ENCODE measurements at regions not wholly inside any gene's neighbourhood (a gene's known extent, or its start where the extent isn't known, plus 50 kb on each side); places are given as distances from the start of the nearest gene placed in this dataset.

- in situ Hi-C loops (cut with HindIII; ENCODE audit: low pct_ligation_motif_present, low sequenced_read_pairs) = no loop called here
- Histone ChIP-seq H3K4me3 (ENCODE audit: low read depth, low read length) (no peak overlapping the region), H3K27ac (no peak overlapping the region), H3K27me3 (replicated peaks) (no peaks in the 10 kb centered on the region), H3K36me3 (replicated peaks) (no peaks in the 10 kb centered on the region)
- DNase-seq = no peak
- TF ChIP-seq CTCF (IDR thresholded peaks at IDR 0.05; ENCODE audit: low read depth, low read length, missing control alignments) = no peak
Measured at GRCh38 chr5:44001675-44002380, 387.4 kb downstream of the FGF10 start.

- H3K27ac ChIP-seq = no peak overlapping the region
- no peaks in the 10 kb centered on the region for H3K36me3 ChIP-seq (replicated peaks)
- in situ Hi-C loops (cut with HindIII; ENCODE audit: low pct_ligation_motif_present, low sequenced_read_pairs) = no loop called here
- no peak overlapping the region for H3K4me3 ChIP-seq (ENCODE audit: low read depth, low read length)
- H3K27me3 ChIP-seq (replicated peaks) = no peaks in the 10 kb centered on the region
- no peak for TF ChIP-seq CTCF (IDR thresholded peaks at IDR 0.05; ENCODE audit: low read depth, low read length, missing control alignments)
- no peak for DNase-seq
Measured at GRCh38 chr5:44001236-44001635, 388.0 kb downstream of the FGF10 start.

GRCh38 chr5:43997647-43998272, 391.5 kb downstream of the FGF10 start:
- in situ Hi-C loops (cut with HindIII; ENCODE audit: low pct_ligation_motif_present, low sequenced_read_pairs) = no loop called here
- Histone ChIP-seq H3K4me3 (ENCODE audit: low read depth, low read length) (no peak overlapping the region), H3K27ac (no peak overlapping the region), H3K36me3 (replicated peaks) (no peaks in the 10 kb centered on the region), H3K27me3 (replicated peaks) (no peaks in the 10 kb centered on the region)
- DNase-seq = peak; percentile 1
- TF ChIP-seq CTCF (IDR thresholded peaks at IDR 0.05; ENCODE audit: low read depth, low read length, missing control alignments) = no peak

GRCh38 chr5:43996221-43996620, 393.0 kb downstream of the FGF10 start:
- in situ Hi-C loops (cut with HindIII; ENCODE audit: low pct_ligation_motif_present, low sequenced_read_pairs) = no loop called here
- Histone ChIP-seq H3K4me3 (ENCODE audit: low read depth, low read length) (no peak overlapping the region), H3K36me3 (replicated peaks) (no peaks in the 10 kb centered on the region), H3K27me3 (replicated peaks) (no peaks in the 10 kb centered on the region), H3K27ac (no peak overlapping the region)
- no peak for DNase-seq
- no peak for TF ChIP-seq CTCF (IDR thresholded peaks at IDR 0.05; ENCODE audit: low read depth, low read length, missing control alignments)

GRCh38 chr5:43994352-43994708, 391.4 kb downstream of the NNT start:
- H3K27me3 ChIP-seq (replicated peaks) = no peaks in the 10 kb centered on the region
- in situ Hi-C loops (cut with HindIII; ENCODE audit: low pct_ligation_motif_present, low sequenced_read_pairs) = no loop called here
- DNase-seq = no peak
- no peak overlapping the region for H3K27ac ChIP-seq
- no peak overlapping the region for H3K4me3 ChIP-seq (ENCODE audit: low read depth, low read length)
- no peaks in the 10 kb centered on the region for H3K36me3 ChIP-seq (replicated peaks)
- TF ChIP-seq CTCF (IDR thresholded peaks at IDR 0.05; ENCODE audit: low read depth, low read length, missing control alignments) = no peak

Data from brain microvascular endothelial cell (primary cell).